PC-9 (cell line): ENCODE measurements at regions not wholly inside any gene's neighbourhood (a gene's known extent, or its start where the extent isn't known, plus 50 kb on each side); places are given as distances from the start of the nearest gene placed in this dataset.

Source experiments
- EZH2 ChIP-seq: fragments of 200-600 bp; sonication (generic); IDR thresholded peaks from 2 replicates; pipeline ENCODE4 v1.8.0; 2017; ENCODE audit warnings: antibody characterized with exemption, low read depth
- TF ChIP-seq, protein P1 (sequence below): fragments of 200-600 bp; sonication (generic); conservative IDR thresholded peaks from 2 replicates; pipeline ENCODE4 v1.6.1; 2017; ENCODE audit warnings: mixed run types, antibody characterized with exemption, mild to moderate bottlenecking, moderate library complexity

DNA sequence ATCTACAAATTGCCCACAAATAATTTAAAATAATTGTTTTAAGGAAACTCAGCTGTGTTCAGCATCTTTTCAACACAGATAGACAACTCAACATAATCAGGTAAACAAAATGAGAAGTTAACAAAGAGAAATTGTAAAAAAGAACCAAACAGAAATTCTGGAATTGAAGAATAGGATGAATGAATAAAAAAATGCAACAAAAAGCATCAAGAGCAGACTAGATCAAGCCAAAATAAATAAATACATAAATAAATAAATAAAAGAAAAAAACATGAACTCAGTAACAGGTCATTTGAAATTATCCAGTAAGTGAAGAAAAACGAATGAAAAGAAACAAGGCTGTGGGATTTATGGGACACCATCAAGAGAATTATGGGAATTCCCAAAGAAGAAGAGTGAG lies 94.0 kb upstream of the CDK6 start:
- TF ChIP-seq, protein P1, sequence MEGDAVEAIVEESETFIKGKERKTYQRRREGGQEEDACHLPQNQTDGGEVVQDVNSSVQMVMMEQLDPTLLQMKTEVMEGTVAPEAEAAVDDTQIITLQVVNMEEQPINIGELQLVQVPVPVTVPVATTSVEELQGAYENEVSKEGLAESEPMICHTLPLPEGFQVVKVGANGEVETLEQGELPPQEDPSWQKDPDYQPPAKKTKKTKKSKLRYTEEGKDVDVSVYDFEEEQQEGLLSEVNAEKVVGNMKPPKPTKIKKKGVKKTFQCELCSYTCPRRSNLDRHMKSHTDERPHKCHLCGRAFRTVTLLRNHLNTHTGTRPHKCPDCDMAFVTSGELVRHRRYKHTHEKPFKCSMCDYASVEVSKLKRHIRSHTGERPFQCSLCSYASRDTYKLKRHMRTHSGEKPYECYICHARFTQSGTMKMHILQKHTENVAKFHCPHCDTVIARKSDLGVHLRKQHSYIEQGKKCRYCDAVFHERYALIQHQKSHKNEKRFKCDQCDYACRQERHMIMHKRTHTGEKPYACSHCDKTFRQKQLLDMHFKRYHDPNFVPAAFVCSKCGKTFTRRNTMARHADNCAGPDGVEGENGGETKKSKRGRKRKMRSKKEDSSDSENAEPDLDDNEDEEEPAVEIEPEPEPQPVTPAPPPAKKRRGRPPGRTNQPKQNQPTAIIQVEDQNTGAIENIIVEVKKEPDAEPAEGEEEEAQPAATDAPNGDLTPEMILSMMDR, result no peak
- no peak for TF ChIP-seq EZH2
